HEK293 (cell line): ENCODE measurements at regions not wholly inside any gene's neighbourhood (a gene's known extent, or its start where the extent isn't known, plus 50 kb on each side); places are given as distances from the start of the nearest gene placed in this dataset.

Source experiments
- CTCF ChIA-PET: fragments of 350-600 bp; formaldehyde crosslinking; extraction: SDS; loops from one replicate; lab custom pipeline; 2021; ENCODE audit warnings: antibody characterized with exemption; lab: Yijun Ruan, JAX
- POLR2A ChIA-PET: fragments of 300-600 bp; formaldehyde crosslinking; extraction: SDS; loops from one replicate; lab custom pipeline; 2020; ENCODE audit warnings: antibody characterized with exemption, inconsistent platforms; lab: Yijun Ruan, JAX
- H3K27ac ChIP-seq: fragments of 200-500 bp; sonication (Bioruptor generic); 2 replicates; pipeline ENCODE4 v1.5.1; 2014; ENCODE audit warnings: low read depth, low read length, control low read depth, inconsistent platforms; ENCODE audit errors: extremely low read depth
- H3K36me3 ChIP-seq, 2 experiments: fragments of 200-500 bp in 1 of 2; sonication (Bioruptor generic) in 1 of 2; 1 replicate in 1 of 2; 2 replicates in 1 of 2; pipeline ENCODE4 v1.5.1; 2014 to 2017; ENCODE audit warnings: inconsistent platforms in 2 of 2, low read length in 2 of 2; ENCODE audit not compliant: control insufficient read depth in 2 of 2, insufficient read depth in 1 of 2
- H3K4me1 ChIP-seq: fragments of 200-500 bp; sonication (Bioruptor generic); 2 replicates; pipeline ENCODE4 v1.5.1; 2014; ENCODE audit warnings: mild to moderate bottlenecking, low read length, inconsistent platforms; ENCODE audit not compliant: control insufficient read depth, insufficient read depth
- H3K4me3 ChIP-seq: 2 replicates; pipeline ENCODE4 v1.5.1; 2011; ENCODE audit warnings: low read depth, mild to moderate bottlenecking, control low read depth, low read length, moderate library complexity
- H3K9me3 ChIP-seq: fragments of 200-500 bp; sonication (Bioruptor generic); 2 replicates; pipeline ENCODE4 v1.5.1; 2014; ENCODE audit warnings: low read depth, low read length, inconsistent platforms; ENCODE audit not compliant: control insufficient read depth, insufficient read depth
- FEZF1 ChIP-seq: fragments of 450-650 bp; formaldehyde crosslinking; IDR thresholded peaks from 2 replicates; pipeline ENCODE4 v1.5.1; 2016; ENCODE audit warnings: missing biosample characterization, missing genetic modification characterization
- GFI1B ChIP-seq: fragments of 450-650 bp; formaldehyde crosslinking; IDR thresholded peaks from 2 replicates; pipeline ENCODE4 v1.5.1; 2016; ENCODE audit warnings: missing biosample characterization, missing genetic modification characterization
- GLI2 ChIP-seq: fragments of 450-650 bp; formaldehyde crosslinking; IDR thresholded peaks from 2 replicates; pipeline ENCODE4; 2017; ENCODE audit warnings: missing biosample characterization, missing genetic modification characterization, low read depth, borderline replicate concordance
- GLIS1 ChIP-seq: fragments of 450-650 bp; formaldehyde crosslinking; IDR thresholded peaks from 2 replicates; pipeline ENCODE4 v1.5.1; 2016; ENCODE audit warnings: missing biosample characterization, missing genetic modification characterization
- PRDM1 ChIP-seq: fragments of 450-650 bp; formaldehyde crosslinking; IDR thresholded peaks from 2 replicates; pipeline ENCODE4; 2016; ENCODE audit warnings: missing biosample characterization, missing genetic modification characterization
- REPIN1 ChIP-seq: fragments of 450-650 bp; formaldehyde crosslinking; IDR thresholded peaks from 2 replicates; pipeline ENCODE4 v1.5.1; 2017; ENCODE audit warnings: missing biosample characterization, missing genetic modification characterization, low read depth
- SETDB1 ChIP-seq: IDR thresholded peaks from one replicate; pipeline ENCODE4 v1.6.1; 2017; ENCODE audit warnings: mild to moderate bottlenecking, low read length, moderate library complexity, mixed read lengths; ENCODE audit not compliant: insufficient read length
- SP2 ChIP-seq: fragments of 450-650 bp; formaldehyde crosslinking; IDR thresholded peaks from 2 replicates; pipeline ENCODE4 v1.5.1; 2016; ENCODE audit warnings: missing biosample characterization, missing genetic modification characterization
- YY1 ChIP-seq: fragments of 450-650 bp; formaldehyde crosslinking; IDR thresholded peaks from 2 replicates; pipeline ENCODE4 v1.5.1; 2018; ENCODE audit warnings: missing biosample characterization, missing genetic modification characterization
- ZBTB1 ChIP-seq: fragments of 450-650 bp; formaldehyde crosslinking; IDR thresholded peaks from 2 replicates; pipeline ENCODE4 v1.5.1; 2016; ENCODE audit warnings: missing biosample characterization, missing genetic modification characterization
- ZFHX2 ChIP-seq: fragments of 450-650 bp; formaldehyde crosslinking; conservative IDR thresholded peaks from 2 replicates; pipeline ENCODE4 v1.5.1; 2016; ENCODE audit warnings: missing biosample characterization, missing genetic modification characterization
- ZFP3 ChIP-seq: fragments of 450-650 bp; formaldehyde crosslinking; IDR thresholded peaks from 2 replicates; pipeline ENCODE4 v1.5.1; 2016; ENCODE audit warnings: low read depth, missing biosample characterization, missing genetic modification characterization
- ZFP37 ChIP-seq: fragments of 450-650 bp; formaldehyde crosslinking; IDR thresholded peaks from 2 replicates; pipeline ENCODE4 v1.5.1; 2016; ENCODE audit warnings: missing biosample characterization, missing genetic modification characterization
- ZNF140 ChIP-seq: fragments of 450-650 bp; formaldehyde crosslinking; IDR thresholded peaks from 2 replicates; pipeline ENCODE4 v1.5.1; 2016; ENCODE audit warnings: missing biosample characterization, missing genetic modification characterization
- ZNF169 ChIP-seq: fragments of 450-650 bp; formaldehyde crosslinking; IDR thresholded peaks from 2 replicates; pipeline ENCODE4 v1.5.1; 2016; ENCODE audit warnings: missing biosample characterization, missing genetic modification characterization
- ZNF23 ChIP-seq: fragments of 450-650 bp; formaldehyde crosslinking; IDR thresholded peaks from 2 replicates; pipeline ENCODE4 v1.5.1; 2016; ENCODE audit warnings: missing biosample characterization, missing genetic modification characterization, borderline replicate concordance
- ZNF266 ChIP-seq: fragments of 450-650 bp; formaldehyde crosslinking; IDR thresholded peaks from 2 replicates; pipeline ENCODE4 v1.5.1; 2016; ENCODE audit warnings: missing biosample characterization, missing genetic modification characterization, low read depth
- ZNF324 ChIP-seq: fragments of 450-650 bp; formaldehyde crosslinking; IDR thresholded peaks from 2 replicates; pipeline ENCODE4 v1.5.1; 2016; ENCODE audit warnings: missing biosample characterization, missing genetic modification characterization
- ZNF335 ChIP-seq: fragments of 450-650 bp; formaldehyde crosslinking; conservative IDR thresholded peaks from 2 replicates; pipeline ENCODE4 v1.5.1; 2016; ENCODE audit warnings: missing biosample characterization, missing genetic modification characterization
- ZNF341 ChIP-seq: fragments of 450-650 bp; formaldehyde crosslinking; IDR thresholded peaks from 2 replicates; pipeline ENCODE4; 2016; ENCODE audit warnings: low read depth, missing biosample characterization, missing genetic modification characterization
- ZNF530 ChIP-seq: fragments of 450-650 bp; formaldehyde crosslinking; IDR thresholded peaks from 2 replicates; pipeline ENCODE4 v1.5.1; 2016; ENCODE audit warnings: low read depth, missing biosample characterization, missing genetic modification characterization
- ZNF561 ChIP-seq: fragments of 450-650 bp; IDR thresholded peaks from 2 replicates; pipeline ENCODE4 v1.5.1; 2018; ENCODE audit warnings: missing biosample characterization, missing genetic modification characterization, borderline replicate concordance
- ZNF596 ChIP-seq: fragments of 450-650 bp; IDR thresholded peaks from 2 replicates; pipeline ENCODE4 v1.5.0; 2018; ENCODE audit warnings: missing biosample characterization, mild to moderate bottlenecking, missing genetic modification characterization, moderate library complexity
- ZNF623 ChIP-seq: fragments of 450-650 bp; formaldehyde crosslinking; IDR thresholded peaks from 2 replicates; pipeline ENCODE4 v1.5.1; 2016; ENCODE audit warnings: missing biosample characterization, missing genetic modification characterization
- ZNF76 ChIP-seq: fragments of 450-650 bp; formaldehyde crosslinking; IDR thresholded peaks from 2 replicates; pipeline ENCODE4; 2016; ENCODE audit warnings: low read depth, missing biosample characterization, missing genetic modification characterization, borderline replicate concordance
- ZNF785 ChIP-seq: fragments of 450-650 bp; formaldehyde crosslinking; IDR thresholded peaks from 2 replicates; pipeline ENCODE4 v1.5.1; 2016; ENCODE audit warnings: missing biosample characterization, missing genetic modification characterization
- TF ChIP-seq, protein P1 (sequence below): fragments of 450-650 bp; formaldehyde crosslinking; IDR thresholded peaks from 2 replicates; pipeline ENCODE4 v1.5.1; 2017; ENCODE audit warnings: missing biosample characterization, missing genetic modification characterization
- TF ChIP-seq, protein P2 (sequence below): fragments of 450-650 bp; formaldehyde crosslinking; IDR thresholded peaks from 2 replicates; pipeline ENCODE4; 2016; ENCODE audit warnings: missing biosample characterization, missing genetic modification characterization
- TF ChIP-seq, protein P3 (sequence below): fragments of 450-650 bp; formaldehyde crosslinking; IDR thresholded peaks from 2 replicates; pipeline ENCODE4 v1.5.1; 2016; ENCODE audit warnings: missing biosample characterization, missing genetic modification characterization
- TF ChIP-seq, protein P4 (sequence below): fragments of 450-650 bp; IDR thresholded peaks from 2 replicates; pipeline ENCODE4 v1.5.1; 2018; ENCODE audit warnings: missing biosample characterization, mild to moderate bottlenecking, missing genetic modification characterization

DNA sequence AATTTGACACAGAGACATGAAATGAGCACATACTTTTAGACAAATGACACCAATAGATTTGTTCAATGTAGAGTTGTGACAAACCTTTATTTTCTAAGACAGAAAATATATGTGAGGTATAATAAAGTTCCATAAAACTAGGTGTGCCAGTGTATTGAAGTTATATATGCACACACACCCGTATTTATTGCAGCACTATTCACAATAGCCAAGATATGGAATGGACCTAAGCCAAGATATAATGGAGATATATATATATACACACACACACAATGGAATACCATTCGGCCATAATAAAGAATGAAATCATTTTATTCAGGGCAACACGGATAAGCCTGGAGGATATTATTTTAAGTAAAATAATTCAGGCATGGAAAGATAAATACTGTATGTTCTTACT, 1013.5 kb downstream of the KCNT2 start:
- no peaks in the 10 kb centered on the region for H3K9me3 ChIP-seq
- POLR2A ChIA-PET = no interaction called here
- H3K27ac ChIP-seq = no peak overlapping the region
- peaks cover 19% of the 10 kb centered on the region for H3K4me1 ChIP-seq
- TF ChIP-seq GLIS1 (tag by site-specific recombination) (no peak), SETDB1 (no peak), ZNF23 (tag by site-specific recombination) (no peak), ZNF324 (no peak), ZFP37 (tag by site-specific recombination) (no peak), REPIN1 (tag by site-specific recombination) (no peak), ZNF596 (tag by site-specific recombination) (no peak), ZNF335 (tag by site-specific recombination) (no peak), GLI2 (tag by site-specific recombination) (no peak), SP2 (tag by site-specific recombination) (no peak), ZNF76 (tag by site-specific recombination) (no peak)
- TF ChIP-seq, protein P1, sequence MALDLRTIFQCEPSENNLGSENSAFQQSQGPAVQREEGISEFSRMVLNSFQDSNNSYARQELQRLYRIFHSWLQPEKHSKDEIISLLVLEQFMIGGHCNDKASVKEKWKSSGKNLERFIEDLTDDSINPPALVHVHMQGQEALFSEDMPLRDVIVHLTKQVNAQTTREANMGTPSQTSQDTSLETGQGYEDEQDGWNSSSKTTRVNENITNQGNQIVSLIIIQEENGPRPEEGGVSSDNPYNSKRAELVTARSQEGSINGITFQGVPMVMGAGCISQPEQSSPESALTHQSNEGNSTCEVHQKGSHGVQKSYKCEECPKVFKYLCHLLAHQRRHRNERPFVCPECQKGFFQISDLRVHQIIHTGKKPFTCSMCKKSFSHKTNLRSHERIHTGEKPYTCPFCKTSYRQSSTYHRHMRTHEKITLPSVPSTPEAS (tag by site-specific recombination) = no peak
- TF ChIP-seq, protein P2, sequence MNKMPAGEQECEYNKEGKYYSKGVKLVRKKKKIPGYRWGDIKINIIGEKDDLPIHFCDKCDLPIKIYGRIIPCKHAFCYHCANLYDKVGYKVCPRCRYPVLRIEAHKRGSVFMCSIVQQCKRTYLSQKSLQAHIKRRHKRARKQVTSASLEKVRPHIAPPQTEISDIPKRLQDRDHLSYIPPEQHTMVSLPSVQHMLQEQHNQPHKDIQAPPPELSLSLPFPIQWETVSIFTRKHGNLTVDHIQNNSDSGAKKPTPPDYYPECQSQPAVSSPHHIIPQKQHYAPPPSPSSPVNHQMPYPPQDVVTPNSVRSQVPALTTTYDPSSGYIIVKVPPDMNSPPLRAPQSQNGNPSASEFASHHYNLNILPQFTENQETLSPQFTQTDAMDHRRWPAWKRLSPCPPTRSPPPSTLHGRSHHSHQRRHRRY (tag by site-specific recombination) = no peak
- TF ChIP-seq, protein P3, sequence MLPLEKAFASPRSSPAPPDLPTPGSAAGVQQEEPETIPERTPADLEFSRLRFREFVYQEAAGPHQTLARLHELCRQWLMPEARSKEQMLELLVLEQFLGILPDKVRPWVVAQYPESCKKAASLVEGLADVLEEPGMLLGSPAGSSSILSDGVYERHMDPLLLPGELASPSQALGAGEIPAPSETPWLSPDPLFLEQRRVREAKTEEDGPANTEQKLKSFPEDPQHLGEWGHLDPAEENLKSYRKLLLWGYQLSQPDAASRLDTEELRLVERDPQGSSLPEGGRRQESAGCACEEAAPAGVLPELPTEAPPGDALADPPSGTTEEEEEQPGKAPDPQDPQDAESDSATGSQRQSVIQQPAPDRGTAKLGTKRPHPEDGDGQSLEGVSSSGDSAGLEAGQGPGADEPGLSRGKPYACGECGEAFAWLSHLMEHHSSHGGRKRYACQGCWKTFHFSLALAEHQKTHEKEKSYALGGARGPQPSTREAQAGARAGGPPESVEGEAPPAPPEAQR = no peak
- H3K4me3 ChIP-seq = no peak overlapping the region
- CTCF ChIA-PET = no interaction called here
- no peaks in the 10 kb centered on the region for H3K36me3 ChIP-seq

DNA sequence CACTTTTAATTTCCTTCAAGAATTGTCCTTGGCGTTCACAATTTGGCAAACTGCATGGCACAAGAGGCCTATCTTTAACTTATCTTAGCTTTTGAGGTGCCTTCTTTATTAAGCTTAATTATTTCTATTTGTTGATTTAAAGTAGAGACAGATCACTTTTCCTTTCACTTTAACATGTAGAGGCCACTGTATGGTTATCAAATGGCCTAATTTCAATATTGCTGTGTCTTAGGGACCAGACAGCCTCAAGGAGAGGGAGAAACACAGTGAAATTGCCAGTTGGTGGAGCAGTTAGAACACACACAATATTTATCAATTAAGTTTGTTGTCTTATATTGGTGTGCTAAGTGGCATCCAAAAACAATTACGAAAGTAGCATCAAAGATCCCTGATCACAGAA, 1013.9 kb downstream of the KCNT2 start:
- TF ChIP-seq ZNF785 = no peak
- no peak for TF ChIP-seq ZBTB1
- no peak for TF ChIP-seq ZFP3 (tag by site-specific recombination)
- no peak for TF ChIP-seq ZNF341 (tag by site-specific recombination)
- TF ChIP-seq ZNF561 (tag by site-specific recombination) = no peak
- TF ChIP-seq ZNF169 (tag by site-specific recombination) = no peak
- no peak for TF ChIP-seq ZNF623
- no peak for TF ChIP-seq ZNF530
- TF ChIP-seq GFI1B (tag by site-specific recombination) = no peak
- TF ChIP-seq, protein P4, sequence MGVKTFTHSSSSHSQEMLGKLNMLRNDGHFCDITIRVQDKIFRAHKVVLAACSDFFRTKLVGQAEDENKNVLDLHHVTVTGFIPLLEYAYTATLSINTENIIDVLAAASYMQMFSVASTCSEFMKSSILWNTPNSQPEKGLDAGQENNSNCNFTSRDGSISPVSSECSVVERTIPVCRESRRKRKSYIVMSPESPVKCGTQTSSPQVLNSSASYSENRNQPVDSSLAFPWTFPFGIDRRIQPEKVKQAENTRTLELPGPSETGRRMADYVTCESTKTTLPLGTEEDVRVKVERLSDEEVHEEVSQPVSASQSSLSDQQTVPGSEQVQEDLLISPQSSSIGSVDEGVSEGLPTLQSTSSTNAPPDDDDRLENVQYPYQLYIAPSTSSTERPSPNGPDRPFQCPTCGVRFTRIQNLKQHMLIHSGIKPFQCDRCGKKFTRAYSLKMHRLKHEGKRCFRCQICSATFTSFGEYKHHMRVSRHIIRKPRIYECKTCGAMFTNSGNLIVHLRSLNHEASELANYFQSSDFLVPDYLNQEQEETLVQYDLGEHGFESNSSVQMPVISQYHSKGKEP (tag by site-specific recombination) = no peak
- TF ChIP-seq, protein P2 (tag by site-specific recombination) = no peak
- no peak for TF ChIP-seq PRDM1 (tag by site-specific recombination)
- TF ChIP-seq ZFHX2 (tag by site-specific recombination) = no peak
- no peak for TF ChIP-seq FEZF1 (tag by site-specific recombination)
- TF ChIP-seq ZNF140 (tag by site-specific recombination) = no peak
- TF ChIP-seq ZNF266 (tag by site-specific recombination) = no peak
- no peak for TF ChIP-seq YY1 (tag by site-specific recombination)
- Histone ChIP-seq H3K4me3 (no peak overlapping the region), H3K9me3 (no peaks in the 10 kb centered on the region), H3K36me3 (no peaks in the 10 kb centered on the region), H3K27ac (no peak overlapping the region), H3K4me1 (peaks cover 19% of the 10 kb centered on the region)
- CTCF ChIA-PET = no interaction called here
- POLR2A ChIA-PET = no interaction called here
